ENCODE measurements at regions not wholly inside any gene's neighbourhood (a gene's known extent, or its start where the extent isn't known, plus 50 kb on each side); places are given as distances from the start of the nearest gene placed in this dataset.

DNA sequence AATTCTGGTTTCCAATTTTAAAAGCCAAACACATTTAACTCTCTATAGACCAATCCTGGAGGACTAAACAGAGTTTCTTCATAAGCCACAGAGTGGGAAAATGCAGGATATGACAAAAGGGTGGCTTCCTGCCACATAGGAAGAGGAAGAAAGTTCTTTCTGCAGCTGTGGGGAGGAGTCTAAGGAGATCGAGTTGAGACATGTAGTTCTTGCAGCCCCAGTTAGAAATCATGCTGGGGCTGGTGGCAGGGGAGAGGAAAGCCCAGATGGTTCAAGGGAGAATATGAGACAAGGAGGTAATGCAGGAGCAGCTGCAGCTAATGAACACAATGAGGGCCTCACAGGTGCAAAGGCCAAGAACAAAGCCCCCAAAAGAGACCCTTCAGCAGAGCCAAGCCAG, 85.0 kb upstream of the ARID2 start (continued):
- no peak for TF ChIP-seq ZNF555 (tag by site-specific recombination; conservative IDR thresholded peaks at IDR 0.05)
- TF ChIP-seq, protein P1, sequence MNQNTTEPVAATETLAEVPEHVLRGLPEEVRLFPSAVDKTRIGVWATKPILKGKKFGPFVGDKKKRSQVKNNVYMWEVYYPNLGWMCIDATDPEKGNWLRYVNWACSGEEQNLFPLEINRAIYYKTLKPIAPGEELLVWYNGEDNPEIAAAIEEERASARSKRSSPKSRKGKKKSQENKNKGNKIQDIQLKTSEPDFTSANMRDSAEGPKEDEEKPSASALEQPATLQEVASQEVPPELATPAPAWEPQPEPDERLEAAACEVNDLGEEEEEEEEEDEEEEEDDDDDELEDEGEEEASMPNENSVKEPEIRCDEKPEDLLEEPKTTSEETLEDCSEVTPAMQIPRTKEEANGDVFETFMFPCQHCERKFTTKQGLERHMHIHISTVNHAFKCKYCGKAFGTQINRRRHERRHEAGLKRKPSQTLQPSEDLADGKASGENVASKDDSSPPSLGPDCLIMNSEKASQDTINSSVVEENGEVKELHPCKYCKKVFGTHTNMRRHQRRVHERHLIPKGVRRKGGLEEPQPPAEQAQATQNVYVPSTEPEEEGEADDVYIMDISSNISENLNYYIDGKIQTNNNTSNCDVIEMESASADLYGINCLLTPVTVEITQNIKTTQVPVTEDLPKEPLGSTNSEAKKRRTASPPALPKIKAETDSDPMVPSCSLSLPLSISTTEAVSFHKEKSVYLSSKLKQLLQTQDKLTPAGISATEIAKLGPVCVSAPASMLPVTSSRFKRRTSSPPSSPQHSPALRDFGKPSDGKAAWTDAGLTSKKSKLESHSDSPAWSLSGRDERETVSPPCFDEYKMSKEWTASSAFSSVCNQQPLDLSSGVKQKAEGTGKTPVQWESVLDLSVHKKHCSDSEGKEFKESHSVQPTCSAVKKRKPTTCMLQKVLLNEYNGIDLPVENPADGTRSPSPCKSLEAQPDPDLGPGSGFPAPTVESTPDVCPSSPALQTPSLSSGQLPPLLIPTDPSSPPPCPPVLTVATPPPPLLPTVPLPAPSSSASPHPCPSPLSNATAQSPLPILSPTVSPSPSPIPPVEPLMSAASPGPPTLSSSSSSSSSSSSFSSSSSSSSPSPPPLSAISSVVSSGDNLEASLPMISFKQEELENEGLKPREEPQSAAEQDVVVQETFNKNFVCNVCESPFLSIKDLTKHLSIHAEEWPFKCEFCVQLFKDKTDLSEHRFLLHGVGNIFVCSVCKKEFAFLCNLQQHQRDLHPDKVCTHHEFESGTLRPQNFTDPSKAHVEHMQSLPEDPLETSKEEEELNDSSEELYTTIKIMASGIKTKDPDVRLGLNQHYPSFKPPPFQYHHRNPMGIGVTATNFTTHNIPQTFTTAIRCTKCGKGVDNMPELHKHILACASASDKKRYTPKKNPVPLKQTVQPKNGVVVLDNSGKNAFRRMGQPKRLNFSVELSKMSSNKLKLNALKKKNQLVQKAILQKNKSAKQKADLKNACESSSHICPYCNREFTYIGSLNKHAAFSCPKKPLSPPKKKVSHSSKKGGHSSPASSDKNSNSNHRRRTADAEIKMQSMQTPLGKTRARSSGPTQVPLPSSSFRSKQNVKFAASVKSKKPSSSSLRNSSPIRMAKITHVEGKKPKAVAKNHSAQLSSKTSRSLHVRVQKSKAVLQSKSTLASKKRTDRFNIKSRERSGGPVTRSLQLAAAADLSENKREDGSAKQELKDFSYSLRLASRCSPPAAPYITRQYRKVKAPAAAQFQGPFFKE (tag by site-specific recombination; IDR thresholded peaks at IDR 0.05; ENCODE audit: borderline replicate concordance) = no peak
- no peak for TF ChIP-seq ZNF548 (tag by site-specific recombination; IDR thresholded peaks at IDR 0.05)
- TF ChIP-seq, protein P2, sequence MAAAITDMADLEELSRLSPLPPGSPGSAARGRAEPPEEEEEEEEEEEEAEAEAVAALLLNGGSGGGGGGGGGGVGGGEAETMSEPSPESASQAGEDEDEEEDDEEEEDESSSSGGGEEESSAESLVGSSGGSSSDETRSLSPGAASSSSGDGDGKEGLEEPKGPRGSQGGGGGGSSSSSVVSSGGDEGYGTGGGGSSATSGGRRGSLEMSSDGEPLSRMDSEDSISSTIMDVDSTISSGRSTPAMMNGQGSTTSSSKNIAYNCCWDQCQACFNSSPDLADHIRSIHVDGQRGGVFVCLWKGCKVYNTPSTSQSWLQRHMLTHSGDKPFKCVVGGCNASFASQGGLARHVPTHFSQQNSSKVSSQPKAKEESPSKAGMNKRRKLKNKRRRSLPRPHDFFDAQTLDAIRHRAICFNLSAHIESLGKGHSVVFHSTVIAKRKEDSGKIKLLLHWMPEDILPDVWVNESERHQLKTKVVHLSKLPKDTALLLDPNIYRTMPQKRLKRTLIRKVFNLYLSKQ (tag by site-specific recombination; IDR thresholded peaks at IDR 0.05; ENCODE audit: borderline replicate concordance) = no peak

- H3K9me3 ChIP-seq (ENCODE audit: control insufficient read depth, insufficient read depth, low read depth, low read length) = no peaks in the 10 kb centered on the region
- H3K27ac ChIP-seq (ENCODE audit: extremely low read depth, low read depth, low read length) = no peak overlapping the region
- H3K4me1 ChIP-seq (ENCODE audit: control insufficient read depth, insufficient read depth, low read length) = no peaks in the 10 kb centered on the region
- no peak for TF ChIP-seq REPIN1 (tag by site-specific recombination; IDR thresholded peaks at IDR 0.05; ENCODE audit: low read depth)
- H3K36me3 ChIP-seq (ENCODE audit: control insufficient read depth in 2 of 2, insufficient read depth in 1 of 2, low read length in 2 of 2) = no peaks in the 10 kb centered on the region
- ChIA-PET POLR2A (interaction anchor here (0.5 kb wide), 1 partner anchor 194 kb away, joined by 3 read pairs; no protein-coding TSS in a partner anchor), CTCF (no interaction called here)
- no peak overlapping the region for H3K4me3 ChIP-seq (ENCODE audit: low read depth, low read length)
These were observed 82.5 kb upstream of the ARID2 start for GRCh38 chr12:45646851-45647581.

DNA sequence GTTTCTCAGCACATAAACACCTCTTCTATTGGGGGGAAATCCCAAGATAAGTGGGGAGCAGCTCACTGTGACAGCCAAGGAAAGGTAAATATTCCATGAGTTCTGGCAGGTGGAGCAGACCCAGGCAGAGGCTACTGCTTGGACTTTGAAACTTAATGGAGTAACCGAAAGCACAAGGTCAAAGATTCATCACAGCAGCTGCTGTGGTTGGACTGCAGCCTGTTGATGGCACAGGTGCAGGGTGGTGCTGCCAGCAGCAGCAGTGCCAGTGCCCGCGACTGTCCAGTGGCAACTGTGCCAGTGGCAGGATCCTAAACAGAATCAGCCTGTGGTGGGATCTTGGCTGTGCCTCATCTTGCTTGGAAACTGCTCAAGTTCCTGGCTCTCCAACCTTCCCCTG, 81.4 kb upstream of the ARID2 start:
- ChIA-PET CTCF (no interaction called here), POLR2A (no interaction called here)
- TF ChIP-seq ZBTB6 (tag by site-specific recombination; IDR thresholded peaks at IDR 0.05) = no peak
- TF ChIP-seq ZNF530 (tag by site-specific recombination; IDR thresholded peaks at IDR 0.05; ENCODE audit: low read depth) = no peak
- TF ChIP-seq, protein P3, sequence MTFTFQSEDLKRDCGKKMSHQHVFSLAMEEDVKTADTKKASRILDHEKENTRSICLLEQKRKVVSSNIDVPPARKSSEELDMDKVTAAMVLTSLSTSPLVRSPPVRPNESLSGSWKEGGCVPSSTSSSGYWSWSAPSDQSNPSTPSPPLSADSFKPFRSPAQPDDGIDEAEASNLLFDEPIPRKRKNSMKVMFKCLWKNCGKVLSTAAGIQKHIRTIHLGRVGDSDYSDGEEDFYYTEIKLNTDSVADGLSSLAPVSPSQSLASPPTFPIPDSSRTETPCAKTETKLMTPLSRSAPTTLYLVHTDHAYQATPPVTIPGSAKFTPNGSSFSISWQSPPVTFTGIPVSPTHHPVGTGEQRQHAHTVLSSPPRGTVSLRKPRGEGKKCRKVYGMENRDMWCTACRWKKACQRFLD (tag by site-specific recombination; IDR thresholded peaks at IDR 0.05) = no peak
- TF ChIP-seq GLIS1 (tag by site-specific recombination; IDR thresholded peaks at IDR 0.05) = no peak
- no peak for TF ChIP-seq ZNF610 (tag by site-specific recombination; IDR thresholded peaks at IDR 0.05; ENCODE audit: borderline replicate concordance)
- no peak for TF ChIP-seq ZNF221 (tag by site-specific recombination; IDR thresholded peaks at IDR 0.05; ENCODE audit: borderline replicate concordance)
- TF ChIP-seq KLF1 (tag by site-specific recombination; IDR thresholded peaks at IDR 0.05) = no peak
- TF ChIP-seq MZF1 (tag by site-specific recombination; IDR thresholded peaks at IDR 0.05; ENCODE audit: borderline replicate concordance) = no peak
- TF ChIP-seq ZFP37 (tag by site-specific recombination; IDR thresholded peaks at IDR 0.05) = no peak
- no peak for TF ChIP-seq ZNF202 (tag by site-specific recombination; IDR thresholded peaks at IDR 0.05; ENCODE audit: borderline replicate concordance)
- TF ChIP-seq, protein P4, sequence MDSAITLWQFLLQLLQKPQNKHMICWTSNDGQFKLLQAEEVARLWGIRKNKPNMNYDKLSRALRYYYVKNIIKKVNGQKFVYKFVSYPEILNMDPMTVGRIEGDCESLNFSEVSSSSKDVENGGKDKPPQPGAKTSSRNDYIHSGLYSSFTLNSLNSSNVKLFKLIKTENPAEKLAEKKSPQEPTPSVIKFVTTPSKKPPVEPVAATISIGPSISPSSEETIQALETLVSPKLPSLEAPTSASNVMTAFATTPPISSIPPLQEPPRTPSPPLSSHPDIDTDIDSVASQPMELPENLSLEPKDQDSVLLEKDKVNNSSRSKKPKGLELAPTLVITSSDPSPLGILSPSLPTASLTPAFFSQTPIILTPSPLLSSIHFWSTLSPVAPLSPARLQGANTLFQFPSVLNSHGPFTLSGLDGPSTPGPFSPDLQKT (IDR thresholded peaks at IDR 0.05; ENCODE audit: borderline replicate concordance, low read depth, low read length) = no peak
- TF ChIP-seq SP7 (tag by site-specific recombination; IDR thresholded peaks at IDR 0.05) = no peak
- no peak for TF ChIP-seq ZNF157 (tag by site-specific recombination; IDR thresholded peaks at IDR 0.05)
- TF ChIP-seq ZNF16 (tag by site-specific recombination; IDR thresholded peaks at IDR 0.05; ENCODE audit: low read depth) = no peak
- no peak for TF ChIP-seq ZNF548 (tag by site-specific recombination; IDR thresholded peaks at IDR 0.05)
- TF ChIP-seq ZNF423 (tag by site-specific recombination; IDR thresholded peaks at IDR 0.05) = no peak
- TF ChIP-seq WT1 (tag by site-specific recombination; IDR thresholded peaks at IDR 0.05) = no peak

More for the DNA sequence above, 81.4 kb upstream of the ARID2 start:
- Histone ChIP-seq H3K4me1 (ENCODE audit: control insufficient read depth, insufficient read depth, low read length) (no peaks in the 10 kb centered on the region), H3K36me3 (ENCODE audit: control insufficient read depth in 2 of 2, insufficient read depth in 1 of 2, low read length in 2 of 2) (no peaks in the 10 kb centered on the region), H3K4me3 (ENCODE audit: low read depth, low read length) (no peak overlapping the region), H3K27ac (ENCODE audit: extremely low read depth, low read depth, low read length) (no peak overlapping the region), H3K9me3 (ENCODE audit: control insufficient read depth, insufficient read depth, low read depth, low read length) (no peaks in the 10 kb centered on the region)

Data from HEK293 (cell line).